Esophagus squamous epithelium (tissue), 5 donors: ENCODE measurements at regions not wholly inside any gene's neighbourhood (a gene's known extent, or its start where the extent isn't known, plus 50 kb on each side); places are given as distances from the start of the nearest gene placed in this dataset.

Experiments
- DNase-seq: peaks from one replicate; lab custom pipeline; 2025; lab: John Stamatoyannopoulos, UW
- H3K27ac ChIP-seq, 4 donors: fragments of 200-600 bp; sonication (generic); one replicate each; pipeline ENCODE4 v1.5.1; 2016 to 2019; ENCODE audit warnings: mild to moderate bottlenecking in 1 of 4
- H3K27me3 ChIP-seq, 4 donors: fragments of 200-600 bp; sonication (generic); 1 replicate in 3 of 4; 2 replicates in 1 of 4; pipeline versions ENCODE4 v1.5.1 to v1.6.0; 2017 to 2021; ENCODE audit warnings: antibody characterized with exemption in 1 of 4
- H3K36me3 ChIP-seq, 3 donors: fragments of 200-600 bp; sonication (generic); one replicate each; pipeline ENCODE4 v1.5.1; 2016 to 2019
- H3K4me1 ChIP-seq, 3 donors: fragments of 200-600 bp; sonication (generic); one replicate each; pipeline ENCODE4 v1.5.1; 2017 to 2019
- H3K4me3 ChIP-seq, 4 donors: fragments of 200-600 bp; sonication (generic); 1 replicate in 3 of 4; 2 replicates in 1 of 4; pipeline ENCODE4 v1.5.1; 2016 to 2019; ENCODE audit warnings: mild to moderate bottlenecking in 2 of 4, moderate library complexity in 1 of 4
- H3K9me3 ChIP-seq, 3 donors: fragments of 200-600 bp; sonication (generic); one replicate each; pipeline ENCODE4 v1.5.1; 2016 to 2019
- POLR2A ChIP-seq, 4 donors: fragments of 450-650 bp; IDR thresholded peaks; one replicate each; pipeline ENCODE4 v1.6.1; 2017; ENCODE audit warnings: antibody characterized with exemption in 4 of 4, mild to moderate bottlenecking in 4 of 4, moderate library complexity in 3 of 4
- WGBS, 2 donors: methylation state at CpG; one replicate each; pipeline ENCODE4 v1.1.5; 2018; 5-methylcytosine and 5-hydroxymethylcytosine counted together
- intact Hi-C: fragments of 100-400 bp; cut with DNase I; formaldehyde crosslinking; loops from one replicate; pipeline ENCODE4 v1.15.0; 2022
- TF ChIP-seq, protein P1 (sequence below), 6 experiments: fragments of 450-650 bp in 4 of 6; fragments of 200-600 bp in 2 of 6; sonication (generic) in 2 of 6; IDR thresholded peaks; one replicate each; pipeline ENCODE4 v1.5.1; 2016 to 2019; ENCODE audit warnings: antibody characterized with exemption in 6 of 6, mild to moderate bottlenecking in 4 of 6, moderate library complexity in 4 of 6
- donor health status: DM: yes; HTN: yes; CAD: no.

DNA sequence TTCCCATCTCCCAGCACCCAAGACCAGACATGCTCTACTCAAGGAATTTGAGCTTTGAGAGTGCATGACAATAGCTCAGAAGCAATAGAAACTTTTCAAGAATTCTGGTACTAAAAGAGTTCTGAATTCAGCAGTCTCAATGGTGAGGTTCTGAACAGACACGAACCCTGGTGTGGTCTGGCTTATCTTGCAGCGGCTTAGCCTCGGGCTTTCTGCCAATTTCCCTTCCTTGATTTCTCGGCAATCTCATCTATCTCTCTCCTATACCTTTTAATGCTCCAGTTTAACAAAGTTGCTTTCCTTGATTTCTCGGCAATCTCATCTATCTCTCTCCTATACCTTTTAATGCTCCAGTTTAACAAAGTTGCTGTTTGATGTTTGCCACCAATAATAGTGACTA, 174.6 kb downstream of the SPRY2 start:
- WGBS, 2 donors, result 75 to 76% methylated on average over 5 of the region's 5 CpGs
- Histone ChIP-seq H3K4me1 (no peaks in the 10 kb centered on the region), H3K36me3 (no peaks in the 10 kb centered on the region), H3K9me3 (no peaks in the 10 kb centered on the region), H3K4me3 (no peak overlapping the region), H3K27ac (no peak overlapping the region), H3K27me3 (no peaks in the 10 kb centered on the region)
- no peak for TF ChIP-seq POLR2A (IDR thresholded peaks at IDR 0.05)
- TF ChIP-seq, protein P1, sequence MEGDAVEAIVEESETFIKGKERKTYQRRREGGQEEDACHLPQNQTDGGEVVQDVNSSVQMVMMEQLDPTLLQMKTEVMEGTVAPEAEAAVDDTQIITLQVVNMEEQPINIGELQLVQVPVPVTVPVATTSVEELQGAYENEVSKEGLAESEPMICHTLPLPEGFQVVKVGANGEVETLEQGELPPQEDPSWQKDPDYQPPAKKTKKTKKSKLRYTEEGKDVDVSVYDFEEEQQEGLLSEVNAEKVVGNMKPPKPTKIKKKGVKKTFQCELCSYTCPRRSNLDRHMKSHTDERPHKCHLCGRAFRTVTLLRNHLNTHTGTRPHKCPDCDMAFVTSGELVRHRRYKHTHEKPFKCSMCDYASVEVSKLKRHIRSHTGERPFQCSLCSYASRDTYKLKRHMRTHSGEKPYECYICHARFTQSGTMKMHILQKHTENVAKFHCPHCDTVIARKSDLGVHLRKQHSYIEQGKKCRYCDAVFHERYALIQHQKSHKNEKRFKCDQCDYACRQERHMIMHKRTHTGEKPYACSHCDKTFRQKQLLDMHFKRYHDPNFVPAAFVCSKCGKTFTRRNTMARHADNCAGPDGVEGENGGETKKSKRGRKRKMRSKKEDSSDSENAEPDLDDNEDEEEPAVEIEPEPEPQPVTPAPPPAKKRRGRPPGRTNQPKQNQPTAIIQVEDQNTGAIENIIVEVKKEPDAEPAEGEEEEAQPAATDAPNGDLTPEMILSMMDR (IDR thresholded peaks at IDR 0.05), result no peak
- intact Hi-C loops, result no loop called here
- DNase-seq, result no peak

DNA sequence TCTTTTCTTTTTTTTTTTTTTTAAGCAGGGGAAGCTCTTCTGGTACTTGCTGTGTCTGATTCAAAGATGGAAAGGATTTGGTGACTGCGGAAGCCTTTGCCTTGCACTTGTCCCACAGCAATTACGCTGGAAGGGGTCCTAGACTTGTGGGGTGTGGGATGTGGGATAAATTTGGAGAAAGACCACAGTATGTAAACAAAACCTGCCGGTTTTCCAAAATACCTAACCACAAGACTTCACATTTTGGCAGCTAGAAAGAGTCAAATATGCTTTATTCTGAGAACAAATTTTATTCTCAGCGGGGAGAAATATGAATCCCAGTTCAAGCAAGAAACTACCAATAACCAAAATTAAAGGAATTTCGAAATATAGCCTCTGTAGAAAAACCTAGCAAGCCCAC, 176.5 kb downstream of the SPRY2 start:
- TF ChIP-seq, protein P1 (IDR thresholded peaks at IDR 0.05), result no peak
- no peak for DNase-seq
- Histone ChIP-seq H3K27ac (no peak overlapping the region), H3K27me3 (no peaks in the 10 kb centered on the region), H3K4me1 (no peaks in the 10 kb centered on the region), H3K9me3 (no peaks in the 10 kb centered on the region), H3K36me3 (no peaks in the 10 kb centered on the region), H3K4me3 (no peak overlapping the region)
- intact Hi-C loops, result no loop called here
- WGBS, 2 donors, result 76 to 78% methylated on average over 5 of the region's 5 CpGs

DNA sequence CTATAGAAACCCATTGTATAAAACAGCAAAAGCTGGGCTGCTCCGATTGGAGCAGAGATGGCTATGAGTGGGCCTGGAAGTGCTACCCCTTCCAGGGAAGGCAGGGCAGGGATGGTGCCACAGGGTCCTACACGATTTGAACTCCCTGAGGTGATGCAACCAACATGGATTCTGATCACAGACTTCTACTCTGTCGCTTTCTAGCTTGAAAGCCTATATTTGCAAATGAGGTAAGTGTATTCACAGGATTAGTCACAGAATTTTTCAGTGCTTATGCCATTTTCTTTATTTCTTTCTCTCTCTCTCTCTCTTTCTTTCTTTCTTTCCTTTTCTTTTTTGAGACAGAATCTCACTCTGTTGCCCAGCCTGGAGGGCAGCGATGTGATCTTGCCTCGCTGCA, 179.0 kb downstream of the SPRY2 start:
- no peak for DNase-seq
- Histone ChIP-seq H3K4me1 (no peaks in the 10 kb centered on the region), H3K4me3 (no peak overlapping the region), H3K36me3 (no peaks in the 10 kb centered on the region), H3K9me3 (no peaks in the 10 kb centered on the region), H3K27ac (no peak overlapping the region), H3K27me3 (no peaks in the 10 kb centered on the region)
- TF ChIP-seq, protein P1 (IDR thresholded peaks at IDR 0.05), result no peak
- no peak for TF ChIP-seq POLR2A (IDR thresholded peaks at IDR 0.05)
- intact Hi-C loops, result no loop called here
- 86 to 94% methylated on average over 5 of the region's 5 CpGs for WGBS, 2 donors

DNA sequence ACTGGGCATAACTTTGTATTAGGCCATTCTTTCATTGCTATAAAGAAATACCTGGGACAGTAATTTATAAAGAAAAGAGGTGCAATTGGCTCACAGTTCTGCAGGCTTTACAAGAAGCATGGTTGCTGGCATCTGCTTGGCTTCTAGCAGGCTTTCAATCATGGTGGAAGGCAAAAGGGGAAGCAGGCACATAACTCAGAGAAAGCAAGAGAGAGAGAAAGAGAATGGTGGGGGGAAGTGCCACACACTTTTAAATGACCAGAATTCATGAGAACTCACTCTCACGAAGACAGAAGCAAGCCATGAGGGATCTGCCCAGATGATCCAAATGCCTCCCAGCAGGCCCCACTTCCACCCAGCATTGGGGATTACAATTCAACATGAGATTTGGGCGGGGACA, 179.7 kb downstream of the SPRY2 start:
- Histone ChIP-seq H3K4me1 (no peaks in the 10 kb centered on the region), H3K9me3 (no peaks in the 10 kb centered on the region), H3K27me3 (no peaks in the 10 kb centered on the region), H3K27ac (no peak overlapping the region), H3K4me3 (no peak overlapping the region), H3K36me3 (no peaks in the 10 kb centered on the region)
- WGBS, 2 donors, result 76 to 80% methylated on average over 2 of the region's 2 CpGs
- TF ChIP-seq POLR2A (IDR thresholded peaks at IDR 0.05), result no peak
- TF ChIP-seq, protein P1 (IDR thresholded peaks at IDR 0.05), result no peak
- DNase-seq, result no peak
- intact Hi-C loops, result no loop called here

DNA sequence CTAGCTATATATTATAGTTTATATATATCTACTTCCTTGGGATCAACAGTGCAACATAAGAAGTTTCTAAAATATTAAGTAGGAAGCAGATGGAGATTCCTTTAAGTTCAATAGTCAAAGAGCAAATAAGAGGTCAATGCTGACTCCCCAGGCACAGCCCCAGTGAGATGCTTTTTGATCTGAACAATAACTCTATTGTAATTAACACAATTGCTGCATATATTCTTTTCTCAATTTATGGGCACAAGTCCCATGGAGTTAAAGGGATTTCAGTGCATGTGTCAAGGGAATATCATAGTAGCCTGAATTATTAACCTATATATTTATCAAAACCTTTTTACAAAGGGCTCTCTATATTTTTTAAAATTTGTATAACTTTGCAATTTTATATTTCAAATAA, 180.8 kb downstream of the SPRY2 start:
- no peaks in the 10 kb centered on the region for H3K36me3 ChIP-seq
- H3K9me3 ChIP-seq, result no peaks in the 10 kb centered on the region
- no peaks in the 10 kb centered on the region for H3K4me1 ChIP-seq
- intact Hi-C loops, result no loop called here
- no peaks in the 10 kb centered on the region for H3K27me3 ChIP-seq
- TF ChIP-seq POLR2A (IDR thresholded peaks at IDR 0.05), result no peak
- TF ChIP-seq, protein P1 (IDR thresholded peaks at IDR 0.05), result no peak
- H3K27ac ChIP-seq, result no peak overlapping the region
- DNase-seq, result no peak
- no peak overlapping the region for H3K4me3 ChIP-seq
